PC-3 (cell line): ENCODE measurements at regions not wholly inside any gene's neighbourhood (a gene's known extent, or its start where the extent isn't known, plus 50 kb on each side); places are given as distances from the start of the nearest gene placed in this dataset.

Experiments used
- ATAC-seq: fragments of 200-7000 bp; cut with Tn5 transposase; 2 replicates; pipeline ENCODE4 v1.9.1; 2020; ENCODE audit warnings: mild to moderate bottlenecking, moderate library complexity
- BruUV-seq: library from RNA; stranded (reverse); fragments of 400-500 nt; replicated peaks from 2 replicates; lab custom pipeline; 2021; lab: Mats Ljungman, UMichigan
- CTCF ChIA-PET: fragments of 300-600 bp; sonication (Branson Sonifier 250); formaldehyde crosslinking; loops from one replicate; lab custom pipeline; 2022; ENCODE audit warnings: antibody characterized with exemption; lab: Charles Lee
- POLR2A ChIA-PET: fragments of 300-600 bp; sonication (Branson Sonifier 250); formaldehyde crosslinking; loops from one replicate; lab custom pipeline; 2022; ENCODE audit warnings: antibody characterized with exemption; ENCODE audit not compliant: unreplicated experiment; lab: Charles Lee
- DNase-seq: peaks from one replicate; pipeline ENCODE4 v3.0.0-alpha.2; 2015
- H2AFZ ChIP-seq: fragments of 300-600 bp; sonication (generic); 2 replicates; pipeline ENCODE4 v1.6.0; 2016; ENCODE audit warnings: antibody characterized with exemption, low read length
- H3F3A ChIP-seq: fragments of 300-600 bp; sonication (generic); one replicate; pipeline ENCODE4 v1.6.0; 2017; ENCODE audit warnings: antibody characterized with exemption, low read length, control low read depth, mild to moderate bottlenecking; ENCODE audit not compliant: unreplicated experiment
- H3K27ac ChIP-seq: fragments of 300-600 bp; sonication (generic); 2 replicates; pipeline ENCODE4 v1.5.1; 2016; ENCODE audit warnings: mild to moderate bottlenecking, low read length
- H3K27me3 ChIP-seq: fragments of 300-600 bp; sonication (generic); 2 replicates; pipeline ENCODE4 v1.6.1; 2016; ENCODE audit warnings: low read length, mixed read lengths
- H3K36me3 ChIP-seq: fragments of 300-600 bp; sonication (generic); 2 replicates; pipeline ENCODE4 v1.6.1; 2016; ENCODE audit warnings: low read depth, mixed run types, low read length, mixed read lengths
- H3K4me1 ChIP-seq: fragments of 300-600 bp; sonication (generic); 2 replicates; pipeline ENCODE4 v1.5.1; 2016; ENCODE audit warnings: low read length; ENCODE audit not compliant: insufficient read depth
- H3K4me2 ChIP-seq: fragments of 300-600 bp; sonication (generic); 2 replicates; pipeline ENCODE4 v1.6.0; 2016; ENCODE audit warnings: low read length
- H3K4me3 ChIP-seq: fragments of 300-600 bp; sonication (generic); 2 replicates; pipeline ENCODE4 v1.5.1; 2016; ENCODE audit warnings: mild to moderate bottlenecking, low read length, mixed read lengths
- H3K79me2 ChIP-seq: fragments of 300-600 bp; sonication (generic); 2 replicates; pipeline ENCODE4 v1.6.1; 2017; ENCODE audit warnings: low read length, mixed read lengths
- H3K9ac ChIP-seq: fragments of 300-600 bp; sonication (generic); 2 replicates; pipeline ENCODE4 v1.6.0; 2016; ENCODE audit warnings: mild to moderate bottlenecking, low read length
- H3K9me2 ChIP-seq: fragments of 300-600 bp; sonication (generic); replicated peaks from 2 replicates; pipeline ENCODE4 v1.6.1; 2016; ENCODE audit warnings: mixed run types, low read length, mixed read lengths
- H3K9me3 ChIP-seq: fragments of 300-600 bp; sonication (generic); 2 replicates; pipeline ENCODE4 v1.6.1; 2016; ENCODE audit warnings: low read length, mixed read lengths
- H4K20me1 ChIP-seq: fragments of 300-600 bp; sonication (generic); 2 replicates; pipeline ENCODE4 v1.6.1; 2016; ENCODE audit warnings: low read length, mixed read lengths
- CTCF ChIP-seq: fragments of 300-600 bp; sonication (generic); conservative IDR thresholded peaks from 2 replicates; pipeline ENCODE4 v1.5.1; 2017; ENCODE audit warnings: antibody characterized with exemption, low read depth, mild to moderate bottlenecking, low read length
- EZH2 ChIP-seq: fragments of 300-600 bp; sonication (generic); IDR thresholded peaks from one replicate; pipeline ENCODE4 v1.6.1; 2017; ENCODE audit warnings: antibody characterized with exemption, mild to moderate bottlenecking, low read length; ENCODE audit not compliant: unreplicated experiment
- EZH2phosphoT487 ChIP-seq: fragments of 300-600 bp; sonication (generic); IDR thresholded peaks from 2 replicates; pipeline ENCODE4 v1.6.1; 2018; ENCODE audit warnings: mild to moderate bottlenecking, antibody characterized with exemption, low read length, borderline replicate concordance
- intact Hi-C: fragments of 100-400 bp; cut with micrococcal nuclease; formaldehyde crosslinking; loops from 2 replicates; pipeline ENCODE4 v1.9.0; 2023

- no peak overlapping the region for H3K4me3 ChIP-seq
- ChIA-PET CTCF (no interaction called here), POLR2A (no interaction called here)
- peaks cover 12% of the 10 kb centered on the region for H3K27me3 ChIP-seq
- H3K9me2 ChIP-seq: no peaks in the 10 kb centered on the region
- H3F3A ChIP-seq: no peaks in the 10 kb centered on the region
- H2AFZ ChIP-seq: no peak overlapping the region
- ATAC-seq (no peak), DNase-seq (no peak)
- no peaks in the 10 kb centered on the region for H3K9me3 ChIP-seq
- H3K4me2 ChIP-seq: no peak overlapping the region
- H3K9ac ChIP-seq: no peak overlapping the region
- BruUV-seq: no TSS peak
- TF ChIP-seq EZH2phosphoT487 (no peak), CTCF (no peak), EZH2 (no peak)
- H3K79me2 ChIP-seq: no peaks in the 10 kb centered on the region
- 0 out of 2 replicates have a peak, but pooled peaks cover 5% of the 10 kb centered on the region for H3K4me1 ChIP-seq
- no peaks in the 10 kb centered on the region for H3K36me3 ChIP-seq
- no peaks in the 10 kb centered on the region for H4K20me1 ChIP-seq
- intact Hi-C loops: no loop called here
- no peak overlapping the region for H3K27ac ChIP-seq
Measured at GRCh38 chr6:170464080-170464479, 89.0 kb downstream of the PSMB1 start.

GRCh38 chr6:170463101-170463721 is 89.9 kb downstream of the PSMB1 start:
- Histone ChIP-seq H3K36me3 (no peaks in the 10 kb centered on the region), H3K9me2 (no peaks in the 10 kb centered on the region), H3F3A (no peaks in the 10 kb centered on the region), H3K27me3 (peaks cover 12% of the 10 kb centered on the region), H3K79me2 (no peaks in the 10 kb centered on the region), H3K9me3 (no peaks in the 10 kb centered on the region), H3K9ac (no peak overlapping the region), H4K20me1 (no peaks in the 10 kb centered on the region), H3K4me1 (0 out of 2 replicates have a peak, but pooled peaks cover 5% of the 10 kb centered on the region), H3K27ac (no peak overlapping the region), H3K4me3 (no peak overlapping the region), H2AFZ (no peak overlapping the region), H3K4me2 (no peak overlapping the region)
- DNase-seq: no peak
- POLR2A ChIA-PET: no interaction called here
- TF ChIP-seq EZH2 (no peak), CTCF (no peak), EZH2phosphoT487 (no peak)
- CTCF ChIA-PET: no interaction called here
- ATAC-seq: no peak
- BruUV-seq: no TSS peak
- intact Hi-C loops: no loop called here

GRCh38 chr6:170462366-170463020 is 90.6 kb downstream of the PSMB1 start:
- no peak overlapping the region for H3K4me3 ChIP-seq
- H3K36me3 ChIP-seq: no peaks in the 10 kb centered on the region
- no peaks in the 10 kb centered on the region for H3K9me3 ChIP-seq
- no peak overlapping the region for H3K4me2 ChIP-seq
- intact Hi-C loops: no loop called here
- TF ChIP-seq EZH2: no peak
- TF ChIP-seq CTCF: no peak
- TF ChIP-seq EZH2phosphoT487: no peak
- no peaks in the 10 kb centered on the region for H3K9me2 ChIP-seq
- ChIA-PET POLR2A (no interaction called here), CTCF (no interaction called here)
- peaks cover 12% of the 10 kb centered on the region for H3K27me3 ChIP-seq
- H3F3A ChIP-seq: no peaks in the 10 kb centered on the region
- H4K20me1 ChIP-seq: no peaks in the 10 kb centered on the region
- no peak overlapping the region for H2AFZ ChIP-seq
- ATAC-seq: no peak
- no peaks in the 10 kb centered on the region for H3K79me2 ChIP-seq
- no TSS peak for BruUV-seq
- no peak overlapping the region for H3K27ac ChIP-seq
- 0 out of 2 replicates have a peak, but pooled peaks cover 5% of the 10 kb centered on the region for H3K4me1 ChIP-seq
- H3K9ac ChIP-seq: no peak overlapping the region
- no peak for DNase-seq
